NCI-H524 treated with DMSO at 0.1 percent for 48 hours (cell line): ENCODE measurements at regions not wholly inside any gene's neighbourhood (a gene's known extent, or its start where the extent isn't known, plus 50 kb on each side); places are given as distances from the start of the nearest gene placed in this dataset.
A peak's percentile ranks its signal among the peaks of the same experiment; 100 is the strongest.

Experiments
- DNase-seq: peaks from one replicate; lab custom pipeline; 2025; lab: John Stamatoyannopoulos, UW

DNA sequence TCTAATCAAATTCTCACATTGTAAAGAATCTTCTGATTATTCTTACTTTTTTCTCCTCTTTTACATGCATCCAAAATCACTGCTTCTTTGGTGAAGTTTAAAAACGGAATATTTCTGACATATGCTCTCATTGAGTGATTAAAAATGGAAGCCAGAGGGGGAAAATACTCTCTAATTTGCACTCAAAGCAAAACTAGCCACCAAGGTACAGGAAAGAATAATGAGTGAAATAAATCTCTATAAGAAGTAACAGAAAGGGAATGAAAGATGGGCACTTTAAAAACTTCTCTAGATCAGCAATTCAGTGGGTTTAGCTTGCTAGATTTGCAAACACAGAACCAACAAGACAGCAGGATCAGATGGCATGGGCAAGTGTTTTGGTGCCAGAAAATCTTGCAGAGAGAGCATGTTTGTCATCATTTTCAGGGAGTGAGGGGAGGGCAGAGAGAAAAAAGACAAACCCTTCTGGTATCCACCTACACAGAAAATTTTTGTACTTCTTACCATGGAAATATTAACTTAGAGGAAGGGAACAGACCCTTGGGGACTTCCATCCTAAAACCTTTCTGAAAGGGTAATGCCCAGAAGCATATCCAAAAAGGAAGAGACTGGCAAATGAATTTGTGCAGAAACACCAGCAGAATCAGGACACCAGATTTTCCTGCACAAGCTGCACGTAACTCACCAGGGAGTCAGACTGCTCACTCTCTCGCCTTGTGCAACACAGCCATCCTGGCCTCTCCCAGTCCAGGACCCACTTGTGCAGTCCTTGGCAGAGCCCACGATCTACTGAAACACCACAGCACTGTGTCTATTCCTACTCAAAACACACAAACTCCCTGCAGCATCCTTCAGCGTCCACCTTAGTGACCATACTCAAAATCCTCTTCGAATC, 270.2 kb upstream of the PRDM1 start:
- DNase-seq = no peak

DNA sequence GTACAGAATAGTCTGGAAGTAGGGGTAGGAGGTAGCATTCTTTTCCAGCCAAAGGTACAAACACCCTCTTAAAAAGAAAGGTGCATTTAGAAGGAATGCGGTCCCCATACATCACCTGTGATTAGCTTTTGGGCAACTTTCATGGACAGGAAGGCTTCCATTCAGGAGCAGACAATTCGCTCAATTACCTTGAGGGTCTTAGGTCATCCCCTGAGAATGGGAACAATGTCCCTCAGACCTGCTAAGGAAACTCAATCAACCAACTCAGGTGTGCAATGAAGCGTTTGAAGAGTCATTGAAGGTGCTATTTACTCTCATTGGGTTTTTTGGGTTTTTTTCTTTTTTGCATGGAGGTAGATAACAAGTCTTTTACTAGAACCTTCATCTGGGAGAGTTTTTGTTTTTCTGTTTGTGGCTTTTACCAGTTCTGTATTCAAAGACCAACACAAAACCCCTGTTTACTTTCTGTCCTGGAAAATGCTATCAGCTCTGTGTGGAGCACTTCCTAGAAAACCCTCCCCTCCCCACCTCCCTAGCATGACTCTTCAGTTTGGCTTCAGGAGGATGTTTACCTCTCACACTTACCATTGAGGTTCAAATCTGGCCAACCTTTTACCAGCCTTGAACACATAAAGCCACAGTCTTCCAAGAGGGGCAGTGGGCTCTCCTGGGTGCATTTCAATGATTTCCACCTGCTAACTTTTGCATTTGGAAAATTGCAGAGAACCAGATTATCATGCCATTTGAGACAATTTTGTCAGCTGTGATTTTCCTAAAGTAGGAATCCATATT, 271.2 kb upstream of the PRDM1 start:
- no peak for DNase-seq

GRCh38 chr6:105810922-105811482, 275.1 kb upstream of the PRDM1 start:
- DNase-seq = no peak

GRCh38 chr6:105810105-105810921, 275.8 kb upstream of the PRDM1 start:
- DNase-seq = peak; percentile 83

DNA sequence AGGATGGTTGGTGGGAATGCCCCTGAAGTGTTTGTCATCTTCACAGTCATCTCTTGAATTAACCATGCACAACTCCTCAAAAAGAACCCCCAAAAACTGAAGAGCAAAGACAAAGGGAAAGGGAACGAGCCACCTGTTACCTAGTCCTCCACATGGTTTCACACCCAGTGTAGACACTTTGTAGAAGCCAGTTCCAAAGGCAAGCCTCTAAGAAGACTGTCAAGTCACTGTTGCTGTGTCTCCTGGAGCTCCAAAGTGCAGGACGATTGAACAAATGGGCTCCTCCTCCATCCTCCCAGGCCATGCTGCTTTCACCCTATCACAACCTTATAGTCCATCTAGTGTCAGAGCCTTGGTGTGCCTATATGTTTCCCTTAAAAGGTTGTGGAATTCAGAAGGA, 277.6 kb upstream of the PRDM1 start:
- no peak for DNase-seq

DNA sequence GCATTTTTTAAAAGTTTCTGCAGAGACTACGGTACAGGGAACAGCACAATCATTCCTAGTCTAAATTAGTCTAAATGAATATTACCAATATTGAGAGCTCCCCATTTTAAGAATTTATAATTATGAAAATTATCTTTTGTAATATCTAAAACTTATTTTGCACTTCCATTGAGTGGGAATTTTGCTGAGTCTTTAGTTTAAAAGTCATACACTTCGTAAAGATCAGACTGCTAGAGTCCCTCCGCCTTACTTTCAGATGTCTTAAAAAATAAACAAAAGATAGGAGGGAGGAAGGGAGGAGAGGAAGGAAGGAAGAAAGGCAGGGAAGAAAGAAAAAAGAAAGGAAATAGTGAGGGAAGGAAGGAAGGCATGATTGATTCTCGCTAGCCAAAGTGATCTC, 278.2 kb upstream of the PRDM1 start:
- no peak for DNase-seq

- no peak for DNase-seq
These were observed 279.6 kb upstream of the PRDM1 start for GRCh38 chr6:105806486-105806920.

DNA sequence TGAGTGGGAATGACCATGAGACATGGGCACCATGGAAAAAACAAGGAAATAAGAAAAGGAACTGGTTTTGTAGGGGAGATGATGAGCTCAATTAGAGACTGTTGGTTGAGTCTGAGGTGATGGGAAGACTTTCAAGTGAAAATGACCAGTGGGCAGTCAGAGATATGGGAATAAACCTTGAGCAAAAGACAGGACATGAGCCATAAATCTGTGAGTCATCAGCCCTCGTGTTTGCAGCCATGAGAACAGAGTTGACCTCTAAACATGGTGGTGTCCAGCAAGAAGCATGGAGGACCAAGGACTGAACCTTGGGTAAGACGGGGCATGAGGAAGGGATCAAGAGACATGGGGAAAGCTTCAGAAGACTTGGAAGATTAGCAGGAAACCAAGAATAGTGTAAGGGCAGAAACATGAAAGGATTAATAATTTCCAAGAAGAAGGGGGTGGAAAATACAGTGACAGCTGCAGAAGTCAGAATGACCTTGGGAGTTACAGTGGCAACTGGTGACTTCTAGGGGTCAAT, 280.6 kb upstream of the PRDM1 start:
- no peak for DNase-seq

GRCh38 chr6:105804424-105804823, 281.7 kb upstream of the PRDM1 start:
- DNase-seq = no peak

GRCh38 chr6:105804000-105804399, 282.1 kb upstream of the PRDM1 start:
- no peak for DNase-seq

DNA sequence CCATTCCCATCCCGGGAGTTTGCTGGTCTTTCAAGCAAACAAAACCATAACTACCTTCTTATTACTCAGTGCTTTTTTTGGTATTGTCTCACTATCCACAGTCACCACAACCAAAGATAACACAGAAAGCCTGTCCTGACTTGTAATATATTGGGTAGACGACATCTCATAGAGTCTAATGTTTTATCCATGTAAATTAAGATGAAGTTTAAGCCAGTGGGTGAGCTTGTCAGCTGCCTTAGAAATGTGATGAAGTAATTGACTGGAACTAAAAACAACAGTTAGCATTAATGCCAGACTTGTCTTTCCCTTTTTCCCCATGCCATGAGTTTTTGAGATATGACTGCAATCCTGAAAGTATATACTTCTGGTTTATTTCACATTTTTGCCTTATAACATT, 282.7 kb upstream of the PRDM1 start:
- DNase-seq = no peak

- DNase-seq = no peak
These were observed 283.4 kb upstream of the PRDM1 start for GRCh38 chr6:105802703-105803102.

DNA sequence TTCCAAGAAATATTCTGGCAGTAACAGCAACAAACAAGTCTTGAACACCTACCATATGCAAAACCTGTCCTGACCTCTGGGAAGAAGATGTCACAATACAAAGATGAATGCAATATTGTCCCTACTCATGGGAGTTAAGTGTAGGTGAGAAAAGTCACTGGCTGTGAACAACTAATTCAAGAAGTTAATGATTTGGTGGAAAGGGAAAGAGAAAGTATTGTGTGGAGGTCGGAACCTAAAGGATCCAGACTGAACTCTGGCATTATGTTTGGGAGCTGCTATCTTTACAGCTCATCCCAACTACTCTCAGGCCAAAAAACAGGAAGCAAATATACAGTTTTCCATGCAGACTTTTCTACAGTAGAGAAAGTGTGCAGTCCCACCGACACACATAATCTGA, 285.3 kb upstream of the PRDM1 start:
- no peak for DNase-seq

- DNase-seq = no peak
These were observed 285.7 kb upstream of the PRDM1 start for GRCh38 chr6:105800398-105800797.

DNA sequence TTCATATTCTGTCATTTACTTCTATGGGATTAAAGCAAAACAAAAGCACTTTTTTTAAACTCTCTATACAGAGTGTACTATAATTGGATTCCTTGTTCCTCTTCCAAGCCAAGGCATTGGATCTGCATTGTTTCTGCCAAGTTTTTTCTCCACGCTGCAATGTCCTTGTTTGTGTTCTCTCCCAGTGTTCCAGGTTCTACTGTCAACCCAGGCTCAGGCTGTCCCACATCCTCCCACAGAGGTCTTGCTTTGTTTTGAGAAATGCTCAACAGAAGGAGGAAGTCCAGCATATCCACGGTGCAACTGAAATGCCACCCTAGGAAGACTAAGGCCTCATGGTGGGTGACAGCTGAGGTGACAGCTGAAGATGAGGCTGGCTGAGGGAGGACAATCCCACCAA, 287.1 kb upstream of the PRDM1 start:
- DNase-seq = no peak

- no peak for DNase-seq
These were observed 288.1 kb upstream of the PRDM1 start for GRCh38 chr6:105797983-105798453.

- DNase-seq = no peak
These were observed 288.7 kb upstream of the PRDM1 start for GRCh38 chr6:105797286-105797979.

GRCh38 chr6:105795913-105796517, 290.1 kb upstream of the PRDM1 start:
- DNase-seq = no peak

DNA sequence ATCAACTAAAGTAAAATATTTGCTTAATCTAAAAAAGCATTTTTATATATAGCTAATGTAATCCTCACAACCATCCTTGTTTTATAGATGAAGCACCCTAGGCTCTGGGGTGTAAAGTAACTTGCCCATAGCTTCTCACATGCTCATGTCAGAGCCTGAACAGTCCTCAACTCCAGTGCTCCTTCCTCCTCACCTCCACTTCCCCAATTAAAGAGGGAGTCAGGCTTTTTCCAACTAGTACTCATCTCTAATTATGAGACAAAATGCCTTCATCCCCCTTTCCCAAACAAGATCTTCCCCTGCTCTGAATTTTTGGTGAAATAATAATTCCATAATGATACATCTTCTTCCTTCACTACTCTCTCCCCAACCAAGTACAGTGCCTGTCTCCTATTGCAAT, 290.8 kb upstream of the PRDM1 start:
- no peak for DNase-seq

GRCh38 chr6:105794870-105795269, 291.3 kb upstream of the PRDM1 start:
- DNase-seq = no peak

DNA sequence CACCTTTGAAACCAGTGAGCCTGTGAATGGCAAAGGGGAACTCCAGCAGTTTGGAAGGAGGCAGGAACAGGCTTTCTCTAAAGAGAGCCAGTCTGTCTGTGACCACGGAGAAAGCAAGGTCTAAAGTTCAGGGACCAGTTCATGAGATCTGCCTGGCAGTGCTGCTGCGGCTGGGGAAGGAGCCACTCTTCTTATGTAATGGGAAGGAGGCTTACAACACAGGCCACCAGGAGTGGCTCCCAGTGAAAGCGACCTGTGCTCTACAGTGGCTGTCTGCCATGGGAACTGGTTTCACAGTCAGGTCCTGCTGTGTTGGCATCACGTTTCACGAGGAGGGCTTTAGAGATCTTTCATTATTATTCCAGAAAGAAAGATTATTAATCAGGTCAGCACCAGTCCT, 291.9 kb upstream of the PRDM1 start:
- DNase-seq = no peak
